Keratinocyte (primary cell): ENCODE measurements at regions not wholly inside any gene's neighbourhood (a gene's known extent, or its start where the extent isn't known, plus 50 kb on each side); places are given as distances from the start of the nearest gene placed in this dataset.
"Not testable (repeated sequence)": the region's sequence is repeated elsewhere in the genome, so short reads cannot be mapped to it uniquely, and the experiment has no call there.

Experiments used
- DNase-seq: peaks from one replicate; pipeline ENCODE4 v3.0.0-alpha.2; 2011; ENCODE audit warnings: low read depth, missing footprints, low spot score
- FAIRE-seq: peaks from 2 replicates; lab custom pipeline; 2011; peaks lifted over from hg19 to GRCh38; lab: Jason Lieb, UNC
- H2AFZ ChIP-seq: 2 replicates; pipeline ENCODE4 v1.6.0; 2012; ENCODE audit warnings: low read length, control low read depth, inconsistent platforms; ENCODE audit not compliant: control insufficient read depth
- H3K27ac ChIP-seq: 2 replicates; pipeline ENCODE4 v1.5.1; 2011; ENCODE audit warnings: low read length; ENCODE audit not compliant: control insufficient read depth, insufficient read depth
- H3K27me3 ChIP-seq: 3 replicates; pipeline ENCODE4 v1.6.0; 2011; ENCODE audit warnings: low read length; ENCODE audit not compliant: control insufficient read depth, insufficient read depth; ENCODE audit errors: extremely low read depth
- H3K36me3 ChIP-seq, 2 experiments: 2 replicates in 1 of 2; 3 replicates in 1 of 2; pipeline ENCODE4 v1.5.1; 2011; ENCODE audit warnings: low read length in 2 of 2, mild to moderate bottlenecking in 1 of 2; ENCODE audit not compliant: control insufficient read depth in 2 of 2, insufficient read depth in 2 of 2; ENCODE audit errors: extremely low read depth in 1 of 2
- H3K4me1 ChIP-seq: 3 replicates; pipeline ENCODE4 v1.5.1; 2011; ENCODE audit warnings: low read length; ENCODE audit not compliant: control insufficient read depth, insufficient read depth; ENCODE audit errors: extremely low read depth
- H3K4me2 ChIP-seq: 3 replicates; pipeline ENCODE4 v1.6.0; 2011; ENCODE audit warnings: low read depth, low read length; ENCODE audit not compliant: control insufficient read depth, insufficient read depth; ENCODE audit errors: extremely low read depth
- H3K4me3 ChIP-seq, 3 experiments: fragments of 200-600 bp in 1 of 3; sonication (generic) in 1 of 3; 2 replicates in 2 of 3; 3 replicates in 1 of 3; pipeline ENCODE4 v1.5.1; 2011 to 2016; ENCODE audit warnings: low read length in 3 of 3, mild to moderate bottlenecking in 3 of 3, control low read depth in 2 of 3, inconsistent platforms in 1 of 3, low read depth in 1 of 3, mixed read lengths in 1 of 3, mixed run types in 1 of 3, moderate library complexity in 1 of 3; ENCODE audit not compliant: control insufficient read depth in 2 of 3, insufficient read depth in 2 of 3; ENCODE audit errors: extremely low read depth in 1 of 3
- H3K79me2 ChIP-seq: 2 replicates; pipeline ENCODE4 v1.6.0; 2012; ENCODE audit warnings: low read length; ENCODE audit not compliant: control insufficient read depth, insufficient read depth
- H3K9ac ChIP-seq: 3 replicates; pipeline ENCODE4 v1.6.0; 2011; ENCODE audit warnings: low read length; ENCODE audit not compliant: control insufficient read depth, insufficient read depth; ENCODE audit errors: extremely low read depth
- H3K9me1 ChIP-seq: 3 replicates; pipeline ENCODE4 v1.6.0; 2011; ENCODE audit warnings: low read length; ENCODE audit not compliant: control insufficient read depth, insufficient read depth; ENCODE audit errors: extremely low read depth
- H3K9me3 ChIP-seq: 2 replicates; pipeline ENCODE4 v1.5.1; 2012; ENCODE audit warnings: low read depth, low read length; ENCODE audit not compliant: control insufficient read depth
- H4K20me1 ChIP-seq: 3 replicates; pipeline ENCODE4 v1.6.0; 2011; ENCODE audit warnings: low read length; ENCODE audit not compliant: control insufficient read depth, insufficient read depth; ENCODE audit errors: extremely low read depth
- CTCF ChIP-seq, 3 experiments: IDR thresholded peaks in 1 of 3; conservative IDR thresholded peaks in 1 of 3; optimal IDR thresholded peaks in 1 of 3; 2 replicates in 2 of 3; 3 replicates in 1 of 3; pipeline versions ENCODE3 to v1.5.1; 2011; ENCODE audit warnings: low read length in 3 of 3, mild to moderate bottlenecking in 3 of 3, moderate library complexity in 2 of 3, control low read depth in 1 of 3, inconsistent platforms in 1 of 3; ENCODE audit not compliant: insufficient read depth in 2 of 3; ENCODE audit errors: extremely low read depth in 1 of 3
- EZH2 ChIP-seq: IDR thresholded peaks from one replicate; pipeline ENCODE4 v1.6.1; 2012; ENCODE audit warnings: inconsistent platforms, mild to moderate bottlenecking, low read length, moderate library complexity
- dilution Hi-C: fragments of 300-500 bp; cut with MboI; formaldehyde crosslinking; loops from one replicate; pipeline ENCODE4 v1.7.0; 2020; ENCODE audit warnings: low sequenced_read_pairs; ENCODE audit not compliant: extremely low pct_ligation_motif_present

GRCh38 chr18:1078301-1078700 is 173.6 kb downstream of the ADCYAP1 start:
- TF ChIP-seq CTCF (optimal IDR thresholded peaks at IDR 0.05 in 1 of 3, IDR thresholded peaks at IDR 0.05 in 1 of 3, conservative IDR thresholded peaks at IDR 0.05 in 1 of 3; ENCODE audit: extremely low read depth in 1 of 3, insufficient read depth in 2 of 3, low read length in 3 of 3) = no peak
- TF ChIP-seq EZH2 = no peak
- Histone ChIP-seq H3K79me2 (no peaks in the 10 kb centered on the region), H3K9me3 (no peaks in the 10 kb centered on the region), H4K20me1 (no peaks in the 10 kb centered on the region), H3K9me1 (no peaks in the 10 kb centered on the region), H2AFZ (no peak overlapping the region), H3K4me3 (no peak overlapping the region), H3K27me3 (no peaks in the 10 kb centered on the region), H3K36me3 (no peaks in the 10 kb centered on the region), H3K4me1 (no peaks in the 10 kb centered on the region), H3K9ac (no peak overlapping the region), H3K4me2 (no peak overlapping the region), H3K27ac (no peak overlapping the region)
- DNase-seq (no peak), FAIRE-seq (no peak)
- dilution Hi-C loops = no loop called here

- DNase-seq, H3K27me3 ChIP-seq, H3K36me3 ChIP-seq, H3K79me2 ChIP-seq, H4K20me1 ChIP-seq, H3K9me1 ChIP-seq, H3K4me2 ChIP-seq, H2AFZ ChIP-seq, FAIRE-seq, H3K9ac ChIP-seq, H3K27ac ChIP-seq, H3K4me1 ChIP-seq, dilution Hi-C loops, H3K4me3 ChIP-seq, H3K9me3 ChIP-seq: not testable (repeated sequence)
Measured at GRCh38 chr18:1083675-1084074, 179.0 kb downstream of the ADCYAP1 start.

- H3K9me3 ChIP-seq = peaks cover 1% of the 10 kb centered on the region
- H3K27me3 ChIP-seq = no peaks in the 10 kb centered on the region
- no peak overlapping the region for H2AFZ ChIP-seq
- no peaks in the 10 kb centered on the region for H4K20me1 ChIP-seq
- dilution Hi-C loops = no loop called here
- TF ChIP-seq CTCF (optimal IDR thresholded peaks at IDR 0.05 in 1 of 3, IDR thresholded peaks at IDR 0.05 in 1 of 3, conservative IDR thresholded peaks at IDR 0.05 in 1 of 3; ENCODE audit: extremely low read depth in 1 of 3, insufficient read depth in 2 of 3, low read length in 3 of 3) (no peak), EZH2 (no peak)
- FAIRE-seq (no peak), DNase-seq (no peak)
- no peak overlapping the region for H3K27ac ChIP-seq
- no peaks in the 10 kb centered on the region for H3K79me2 ChIP-seq
- H3K4me1 ChIP-seq = no peaks in the 10 kb centered on the region
- H3K9me1 ChIP-seq = no peaks in the 10 kb centered on the region
- no peak overlapping the region for H3K4me2 ChIP-seq
- no peaks in the 10 kb centered on the region for H3K36me3 ChIP-seq
- H3K9ac ChIP-seq = no peak overlapping the region
- no peak overlapping the region for H3K4me3 ChIP-seq
Measured at GRCh38 chr18:1090758-1091157, 186.1 kb downstream of the ADCYAP1 start.
